ENCODE measurements at regions not wholly inside any gene's neighbourhood (a gene's known extent, or its start where the extent isn't known, plus 50 kb on each side); places are given as distances from the start of the nearest gene placed in this dataset.

- no peak for TF ChIP-seq MXI1 (conservative IDR thresholded peaks at IDR 0.05; ENCODE audit: poor library complexity, severe bottlenecking)
- peak; percentile 83 for TF ChIP-seq CTCF (IDR thresholded peaks at IDR 0.05; ENCODE audit: poor library complexity, severe bottlenecking)
- no peak for TF ChIP-seq EP300 (conservative IDR thresholded peaks at IDR 0.05; ENCODE audit: poor library complexity, severe bottlenecking)
- peak; percentile 88 for TF ChIP-seq SMC3 (conservative IDR thresholded peaks at IDR 0.05; ENCODE audit: poor library complexity)
- TF ChIP-seq EZH2 (IDR thresholded peaks at IDR 0.05; ENCODE audit: borderline replicate concordance, insufficient read depth, low read length, poor library complexity, severe bottlenecking) = no peak
These were observed 119.0 kb upstream of the RASGRP1 start for GRCh38 chr15:38683382-38684242.
